ENCODE measurements at regions not wholly inside any gene's neighbourhood (a gene's known extent, or its start where the extent isn't known, plus 50 kb on each side); places are given as distances from the start of the nearest gene placed in this dataset.

GRCh38 chr11:71331631-71332030 is 79.3 kb upstream of the SHANK2 start:
- no peaks in the 10 kb centered on the region for H4K20me1 ChIP-seq (ENCODE audit: low read depth)
- no peaks in the 10 kb centered on the region for H3K4me1 ChIP-seq
- no peak for DNase-seq (ENCODE audit: low spot score)
- Mint-ChIP-seq H3K9me3 (peaks cover 12% of the 10 kb centered on the region), H3K4me3 (no peak overlapping the region), H3K4me1 (no peaks in the 10 kb centered on the region), H3K27ac (no peak overlapping the region), H3K36me3 (no peaks in the 10 kb centered on the region), H3K27me3 (ENCODE audit: insufficient read depth, low read depth) (peaks cover 2% of the 10 kb centered on the region)
- no peak overlapping the region for H3K27ac ChIP-seq
- no peak overlapping the region for H2AFZ ChIP-seq (replicated peaks)
- no peaks in the 10 kb centered on the region for H3K27me3 ChIP-seq
- no peaks in the 10 kb centered on the region for H3K9me3 ChIP-seq (ENCODE audit: low read depth)
- no peak overlapping the region for H3K4me3 ChIP-seq
- no peak overlapping the region for H3K4me2 ChIP-seq
- H3F3A ChIP-seq (ENCODE audit: low read depth), result no peaks in the 10 kb centered on the region
- H3K36me3 ChIP-seq, result no peaks in the 10 kb centered on the region
- TF ChIP-seq CTCF (IDR thresholded peaks at IDR 0.05) (no peak), EZH2 (IDR thresholded peaks at IDR 0.05) (no peak), EZH2phosphoT487 (IDR thresholded peaks at IDR 0.05) (no peak)
- no peaks in the 10 kb centered on the region for H3K79me2 ChIP-seq (ENCODE audit: low read depth)
- no peak overlapping the region for H3K9ac ChIP-seq

GRCh38 chr11:71330996-71331395 is 78.6 kb upstream of the SHANK2 start:
- Histone ChIP-seq H4K20me1 (ENCODE audit: low read depth) (no peaks in the 10 kb centered on the region), H2AFZ (replicated peaks) (no peak overlapping the region), H3K27me3 (no peaks in the 10 kb centered on the region), H3K36me3 (no peaks in the 10 kb centered on the region), H3K79me2 (ENCODE audit: low read depth) (no peaks in the 10 kb centered on the region), H3K27ac (no peak overlapping the region), H3K4me1 (no peaks in the 10 kb centered on the region), H3K9me3 (ENCODE audit: low read depth) (no peaks in the 10 kb centered on the region), H3K4me3 (no peak overlapping the region), H3F3A (ENCODE audit: low read depth) (no peaks in the 10 kb centered on the region), H3K4me2 (no peak overlapping the region), H3K9ac (no peak overlapping the region)
- Mint-ChIP-seq H3K9me3 (peaks cover 12% of the 10 kb centered on the region), H3K27me3 (ENCODE audit: insufficient read depth, low read depth) (peaks cover 2% of the 10 kb centered on the region), H3K4me3 (no peak overlapping the region), H3K27ac (no peak overlapping the region), H3K36me3 (no peaks in the 10 kb centered on the region), H3K4me1 (no peaks in the 10 kb centered on the region)
- no peak for DNase-seq (ENCODE audit: low spot score)
- TF ChIP-seq EZH2phosphoT487 (IDR thresholded peaks at IDR 0.05) (no peak), EZH2 (IDR thresholded peaks at IDR 0.05) (no peak), CTCF (IDR thresholded peaks at IDR 0.05) (no peak)

GRCh38 chr11:71330349-71330748 is 78.0 kb upstream of the SHANK2 start:
- H3K27ac ChIP-seq, result no peak overlapping the region
- no peak overlapping the region for H3K4me3 ChIP-seq
- no peaks in the 10 kb centered on the region for H3K79me2 ChIP-seq (ENCODE audit: low read depth)
- TF ChIP-seq EZH2 (IDR thresholded peaks at IDR 0.05) (no peak), CTCF (IDR thresholded peaks at IDR 0.05) (no peak), EZH2phosphoT487 (IDR thresholded peaks at IDR 0.05) (no peak)
- Mint-ChIP-seq H3K9me3 (peaks cover 12% of the 10 kb centered on the region), H3K27ac (no peak overlapping the region), H3K4me3 (no peak overlapping the region), H3K27me3 (ENCODE audit: insufficient read depth, low read depth) (peaks cover 2% of the 10 kb centered on the region), H3K36me3 (no peaks in the 10 kb centered on the region), H3K4me1 (no peaks in the 10 kb centered on the region)
- no peaks in the 10 kb centered on the region for H3K27me3 ChIP-seq
- H2AFZ ChIP-seq (replicated peaks), result no peak overlapping the region
- no peak for DNase-seq (ENCODE audit: low spot score)
- H3F3A ChIP-seq (ENCODE audit: low read depth), result no peaks in the 10 kb centered on the region
- no peaks in the 10 kb centered on the region for H4K20me1 ChIP-seq (ENCODE audit: low read depth)
- H3K4me2 ChIP-seq, result no peak overlapping the region
- H3K9me3 ChIP-seq (ENCODE audit: low read depth), result no peaks in the 10 kb centered on the region
- no peaks in the 10 kb centered on the region for H3K36me3 ChIP-seq
- H3K4me1 ChIP-seq, result no peaks in the 10 kb centered on the region
- no peak overlapping the region for H3K9ac ChIP-seq

- no peak overlapping the region for H3K27ac ChIP-seq
- H3K9ac ChIP-seq, result no peak overlapping the region
- no peak overlapping the region for H2AFZ ChIP-seq (replicated peaks)
- H3K36me3 ChIP-seq, result no peaks in the 10 kb centered on the region
- DNase-seq (ENCODE audit: low spot score), result no peak
- Mint-ChIP-seq H3K27me3 (ENCODE audit: insufficient read depth, low read depth) (peaks cover 2% of the 10 kb centered on the region), H3K9me3 (peaks cover 11% of the 10 kb centered on the region), H3K27ac (no peak overlapping the region), H3K36me3 (no peaks in the 10 kb centered on the region), H3K4me1 (no peaks in the 10 kb centered on the region), H3K4me3 (no peak overlapping the region)
- H3F3A ChIP-seq (ENCODE audit: low read depth), result no peaks in the 10 kb centered on the region
- no peaks in the 10 kb centered on the region for H3K9me3 ChIP-seq (ENCODE audit: low read depth)
- H3K27me3 ChIP-seq, result no peaks in the 10 kb centered on the region
- H4K20me1 ChIP-seq (ENCODE audit: low read depth), result no peaks in the 10 kb centered on the region
- H3K4me3 ChIP-seq, result no peak overlapping the region
- no peak for TF ChIP-seq EZH2phosphoT487 (IDR thresholded peaks at IDR 0.05)
- H3K4me2 ChIP-seq, result no peak overlapping the region
- H3K4me1 ChIP-seq, result no peaks in the 10 kb centered on the region
- H3K79me2 ChIP-seq (ENCODE audit: low read depth), result no peaks in the 10 kb centered on the region
Observed at GRCh38 chr11:71329786-71330185, 77.4 kb upstream of the SHANK2 start.
